ENCODE measurements at regions not wholly inside any gene's neighbourhood (a gene's known extent, or its start where the extent isn't known, plus 50 kb on each side); places are given as distances from the start of the nearest gene placed in this dataset.
"Not testable (repeated sequence)": the region's sequence is repeated elsewhere in the genome, so short reads cannot be mapped to it uniquely, and the experiment has no call there.

GRCh38 chr4:141311246-141312204 lies 90.8 kb downstream of the ZNF330 start:
- Histone ChIP-seq H3K4me3 (ENCODE audit: low read length in 2 of 2) (no peak overlapping the region), H3K9me3 (ENCODE audit: control insufficient read depth, low read length) (no peaks in the 10 kb centered on the region), H3K27me3 (ENCODE audit: control insufficient read depth in 1 of 2, insufficient read depth in 2 of 2, low read length in 1 of 2) (no peaks in the 10 kb centered on the region), H3K4me1 (ENCODE audit: control insufficient read depth in 1 of 2, insufficient read depth in 2 of 2, low read length in 2 of 2) (no peaks in the 10 kb centered on the region), H3K36me3 (ENCODE audit: control insufficient read depth in 1 of 2, insufficient read depth in 2 of 2, low read length in 1 of 2) (no peaks in the 10 kb centered on the region), H3K27ac (ENCODE audit: low read depth in 1 of 2, low read length in 2 of 2) (no peak overlapping the region)
- 78 to 81% methylated on average over 4 to 5 of the region's 5 CpGs for WGBS, 2 donors
- ATAC-seq (ENCODE audit: low FRiP score) (peak; percentile 20), DNase-seq (no peak)
- intact Hi-C loops (cut with DNase I) = no loop called here

GRCh38 chr4:141314627-141315026 lies 93.9 kb downstream of the ZNF330 start:
- ATAC-seq (ENCODE audit: low FRiP score) (no peak), DNase-seq (no peak)
- no peaks in the 10 kb centered on the region for H3K27me3 ChIP-seq (ENCODE audit: control insufficient read depth in 1 of 2, insufficient read depth in 2 of 2, low read length in 1 of 2)
- no peak overlapping the region for H3K4me3 ChIP-seq (ENCODE audit: low read length in 2 of 2)
- 97 to 100% methylated on average over 1 of the region's 1 CpG for WGBS, 2 donors
- no peaks in the 10 kb centered on the region for H3K4me1 ChIP-seq (ENCODE audit: control insufficient read depth in 1 of 2, insufficient read depth in 2 of 2, low read length in 2 of 2)
- no peak overlapping the region for H3K27ac ChIP-seq (ENCODE audit: low read depth in 1 of 2, low read length in 2 of 2)
- intact Hi-C loops (cut with DNase I) = no loop called here
- no peaks in the 10 kb centered on the region for H3K9me3 ChIP-seq (ENCODE audit: control insufficient read depth, low read length)
- no peaks in the 10 kb centered on the region for H3K36me3 ChIP-seq (ENCODE audit: control insufficient read depth in 1 of 2, insufficient read depth in 2 of 2, low read length in 1 of 2)

- Histone ChIP-seq H3K36me3 (ENCODE audit: control insufficient read depth in 1 of 2, insufficient read depth in 2 of 2, low read length in 1 of 2) (no peaks in the 10 kb centered on the region), H3K4me3 (ENCODE audit: low read length in 2 of 2) (no peak overlapping the region), H3K27ac (ENCODE audit: low read depth in 1 of 2, low read length in 2 of 2) (no peak overlapping the region), H3K27me3 (ENCODE audit: control insufficient read depth in 1 of 2, insufficient read depth in 2 of 2, low read length in 1 of 2) (no peaks in the 10 kb centered on the region), H3K9me3 (ENCODE audit: control insufficient read depth, low read length) (no peaks in the 10 kb centered on the region), H3K4me1 (ENCODE audit: control insufficient read depth in 1 of 2, insufficient read depth in 2 of 2, low read length in 2 of 2) (no peaks in the 10 kb centered on the region)
- 93 to 96% methylated on average over 6 of the region's 6 CpGs for WGBS, 2 donors
- ATAC-seq (ENCODE audit: low FRiP score) (no peak), DNase-seq (no peak)
- intact Hi-C loops (cut with DNase I) = no loop called here
Measured at GRCh38 chr4:141328560-141329173, 108.0 kb downstream of the ZNF330 start.

- DNase-seq (no peak), ATAC-seq (ENCODE audit: low FRiP score) (peak; percentile 60)
- Histone ChIP-seq H3K9me3 (ENCODE audit: control insufficient read depth, low read length) (no peaks in the 10 kb centered on the region), H3K27me3 (ENCODE audit: control insufficient read depth in 1 of 2, insufficient read depth in 2 of 2, low read length in 1 of 2) (no peaks in the 10 kb centered on the region), H3K4me1 (ENCODE audit: control insufficient read depth in 1 of 2, insufficient read depth in 2 of 2, low read length in 2 of 2) (peaks cover 0 to 2% of the 10 kb centered on the region in 2 donors), H3K27ac (ENCODE audit: low read depth in 1 of 2, low read length in 2 of 2) (no peak overlapping the region), H3K36me3 (ENCODE audit: control insufficient read depth in 1 of 2, insufficient read depth in 2 of 2, low read length in 1 of 2) (no peaks in the 10 kb centered on the region), H3K4me3 (ENCODE audit: low read length in 2 of 2) (no peak overlapping the region)
- intact Hi-C loops (cut with DNase I) = no loop called here
- WGBS, 2 donors = 92 to 96% methylated on average over 3 of the region's 3 CpGs
Measured at GRCh38 chr4:141329174-141329569, 108.5 kb downstream of the ZNF330 start.

- no peak for ATAC-seq (ENCODE audit: low FRiP score)
- H3K4me3 ChIP-seq (ENCODE audit: low read length in 2 of 2) = no peak overlapping the region
- DNase-seq = no peak
- H3K4me1 ChIP-seq (ENCODE audit: control insufficient read depth in 1 of 2, insufficient read depth in 2 of 2, low read length in 2 of 2) = peaks cover 0 to 2% of the 10 kb centered on the region in 2 donors
- intact Hi-C loops (cut with DNase I) = no loop called here
- no peaks in the 10 kb centered on the region for H3K36me3 ChIP-seq (ENCODE audit: control insufficient read depth in 1 of 2, insufficient read depth in 2 of 2, low read length in 1 of 2)
- H3K27ac ChIP-seq (ENCODE audit: low read depth in 1 of 2, low read length in 2 of 2) = no peak overlapping the region
- H3K27me3 ChIP-seq (ENCODE audit: control insufficient read depth in 1 of 2, insufficient read depth in 2 of 2, low read length in 1 of 2) = no peaks in the 10 kb centered on the region
- WGBS, 2 donors = 97 to 98% methylated on average over 1 of the region's 1 CpG
- H3K9me3 ChIP-seq (ENCODE audit: control insufficient read depth, low read length) = no peaks in the 10 kb centered on the region
Measured at GRCh38 chr4:141330616-141331015, 109.9 kb downstream of the ZNF330 start.

- intact Hi-C loops (cut with DNase I) = no loop called here
- Histone ChIP-seq H3K4me3 (ENCODE audit: low read length in 2 of 2) (no peak overlapping the region), H3K36me3 (ENCODE audit: control insufficient read depth in 1 of 2, insufficient read depth in 2 of 2, low read length in 1 of 2) (no peaks in the 10 kb centered on the region), H3K4me1 (ENCODE audit: control insufficient read depth in 1 of 2, insufficient read depth in 2 of 2, low read length in 2 of 2) (peaks cover 0 to 2% of the 10 kb centered on the region in 2 donors), H3K9me3 (ENCODE audit: control insufficient read depth, low read length) (no peaks in the 10 kb centered on the region), H3K27me3 (ENCODE audit: control insufficient read depth in 1 of 2, insufficient read depth in 2 of 2, low read length in 1 of 2) (no peaks in the 10 kb centered on the region), H3K27ac (ENCODE audit: low read depth in 1 of 2, low read length in 2 of 2) (no peak overlapping the region)
- DNase-seq (no peak), ATAC-seq (ENCODE audit: low FRiP score) (no peak)
- WGBS, 2 donors = 92 to 93% methylated on average over 14 of the region's 14 CpGs
Measured at GRCh38 chr4:141331534-141332358, 111.1 kb downstream of the ZNF330 start.

- H3K27me3 ChIP-seq (ENCODE audit: control insufficient read depth in 1 of 2, insufficient read depth in 2 of 2, low read length in 1 of 2); intact Hi-C loops (cut with DNase I); ATAC-seq (ENCODE audit: low FRiP score); H3K4me1 ChIP-seq (ENCODE audit: control insufficient read depth in 1 of 2, insufficient read depth in 2 of 2, low read length in 2 of 2); H3K9me3 ChIP-seq (ENCODE audit: control insufficient read depth, low read length); H3K36me3 ChIP-seq (ENCODE audit: control insufficient read depth in 1 of 2, insufficient read depth in 2 of 2, low read length in 1 of 2): not testable (repeated sequence)
- Histone ChIP-seq H3K27ac (ENCODE audit: low read depth in 1 of 2, low read length in 2 of 2) (peak overlapping the region in 1 of 2 donors; percentile 57), H3K4me3 (ENCODE audit: low read length in 2 of 2) (peak overlapping the region in 1 of 2 donors; percentile 61)
- peak; percentile 49 to 76 for DNase-seq
- WGBS, 2 donors = 45 to 51% methylated on average over 30 to 33 of the region's 33 CpGs
Measured at GRCh38 chr4:141332359-141333181, 111.9 kb downstream of the ZNF330 start.
